NB4 (cell line): ENCODE measurements at regions not wholly inside any gene's neighbourhood (a gene's known extent, or its start where the extent isn't known, plus 50 kb on each side); places are given as distances from the start of the nearest gene placed in this dataset.

Experiments
- DNase-seq: peaks from one replicate; pipeline ENCODE4 v3.0.0; 2010; ENCODE audit warnings: low read depth
- H3K4me3 ChIP-seq: one replicate; pipeline ENCODE4 v1.5.1; 2011; ENCODE audit warnings: mild to moderate bottlenecking, low read depth, low read length, moderate library complexity
- MAX ChIP-seq: IDR thresholded peaks from 2 replicates; pipeline ENCODE4 v1.6.1; 2011; ENCODE audit warnings: low read depth, low read length
- MYC ChIP-seq: IDR thresholded peaks from 2 replicates; pipeline ENCODE4 v1.6.1; 2011; ENCODE audit warnings: low read depth, low read length
- POLR2A ChIP-seq: IDR thresholded peaks from 2 replicates; pipeline ENCODE4 v1.6.1; 2011; ENCODE audit warnings: mild to moderate bottlenecking; ENCODE audit not compliant: insufficient read length; ENCODE audit errors: extremely low read depth
- TF ChIP-seq, protein P1 (sequence below): IDR thresholded peaks from one replicate; pipeline ENCODE4 v1.5.1; 2012; ENCODE audit warnings: low read depth, low read length

GRCh38 chr2:145288650-145289496 is 769.0 kb upstream of the ZEB2 start:
- no peak for DNase-seq
- TF ChIP-seq POLR2A (no peak), MAX (no peak), MYC (no peak)
- TF ChIP-seq, protein P1, sequence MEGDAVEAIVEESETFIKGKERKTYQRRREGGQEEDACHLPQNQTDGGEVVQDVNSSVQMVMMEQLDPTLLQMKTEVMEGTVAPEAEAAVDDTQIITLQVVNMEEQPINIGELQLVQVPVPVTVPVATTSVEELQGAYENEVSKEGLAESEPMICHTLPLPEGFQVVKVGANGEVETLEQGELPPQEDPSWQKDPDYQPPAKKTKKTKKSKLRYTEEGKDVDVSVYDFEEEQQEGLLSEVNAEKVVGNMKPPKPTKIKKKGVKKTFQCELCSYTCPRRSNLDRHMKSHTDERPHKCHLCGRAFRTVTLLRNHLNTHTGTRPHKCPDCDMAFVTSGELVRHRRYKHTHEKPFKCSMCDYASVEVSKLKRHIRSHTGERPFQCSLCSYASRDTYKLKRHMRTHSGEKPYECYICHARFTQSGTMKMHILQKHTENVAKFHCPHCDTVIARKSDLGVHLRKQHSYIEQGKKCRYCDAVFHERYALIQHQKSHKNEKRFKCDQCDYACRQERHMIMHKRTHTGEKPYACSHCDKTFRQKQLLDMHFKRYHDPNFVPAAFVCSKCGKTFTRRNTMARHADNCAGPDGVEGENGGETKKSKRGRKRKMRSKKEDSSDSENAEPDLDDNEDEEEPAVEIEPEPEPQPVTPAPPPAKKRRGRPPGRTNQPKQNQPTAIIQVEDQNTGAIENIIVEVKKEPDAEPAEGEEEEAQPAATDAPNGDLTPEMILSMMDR: no peak
- H3K4me3 ChIP-seq: no peak overlapping the region

DNA sequence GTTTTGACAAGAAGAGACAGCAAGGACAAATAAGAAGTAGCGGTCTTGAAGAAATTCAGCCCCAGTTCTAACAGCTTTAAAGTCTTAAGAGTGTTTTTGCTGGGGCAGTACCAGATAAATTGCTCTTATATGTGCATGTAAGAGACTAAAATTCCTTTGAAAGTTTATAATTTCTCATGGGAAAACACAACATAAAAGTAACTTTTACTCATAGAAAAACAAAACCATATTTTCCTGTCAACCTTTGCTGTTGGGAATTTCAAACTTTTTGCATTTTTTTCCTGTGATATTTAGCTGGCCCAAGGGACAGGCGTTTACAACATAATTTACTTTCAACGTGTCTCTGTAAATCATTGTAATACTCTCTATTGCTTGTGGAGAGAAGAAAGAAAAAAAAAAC is 767.8 kb upstream of the ZEB2 start:
- no peak overlapping the region for H3K4me3 ChIP-seq
- TF ChIP-seq POLR2A (no peak), MYC (no peak), MAX (no peak)
- TF ChIP-seq, protein P1: no peak
- DNase-seq: no peak

- TF ChIP-seq MAX: no peak
- no peak for TF ChIP-seq MYC
- no peak for TF ChIP-seq POLR2A
- TF ChIP-seq, protein P1: no peak
- DNase-seq: no peak
Measured at GRCh38 chr2:145286716-145287275, 766.9 kb upstream of the ZEB2 start.

GRCh38 chr2:145284551-145284950 is 764.6 kb upstream of the ZEB2 start:
- DNase-seq: no peak
- no peak overlapping the region for H3K4me3 ChIP-seq
- TF ChIP-seq MYC (no peak), MAX (no peak), POLR2A (no peak)
- TF ChIP-seq, protein P1: no peak

More at GRCh38 chr2:145286716-145287275, 766.9 kb upstream of the ZEB2 start:
- H3K4me3 ChIP-seq: no peak overlapping the region

GRCh38 chr2:145283131-145283530 is 763.2 kb upstream of the ZEB2 start:
- TF ChIP-seq POLR2A (no peak), MYC (no peak), MAX (no peak)
- TF ChIP-seq, protein P1: no peak
- H3K4me3 ChIP-seq: no peak overlapping the region
- DNase-seq: no peak
